Progenitor cell of endocrine pancreas (in vitro differentiated cells): ENCODE measurements at regions not wholly inside any gene's neighbourhood (a gene's known extent, or its start where the extent isn't known, plus 50 kb on each side); places are given as distances from the start of the nearest gene placed in this dataset.

Experiments used
- DNase-seq: peaks from one replicate; pipeline ENCODE4 v3.0.0; 2021; ENCODE audit warnings: low spot score; ENCODE audit not compliant: unreplicated experiment
- H3K27ac Mint-ChIP-seq: 2 replicates; pipeline ENCODE4 v1.8.0; 2021; ENCODE audit warnings: mild to moderate bottlenecking, moderate library complexity, mixed read lengths
- H3K27me3 Mint-ChIP-seq: 2 replicates; pipeline ENCODE4 v1.8.0; 2021; ENCODE audit warnings: mixed read lengths
- H3K36me3 Mint-ChIP-seq: 2 replicates; pipeline ENCODE4 v1.8.0; 2022; ENCODE audit warnings: mixed read lengths; ENCODE audit not compliant: insufficient read depth
- H3K4me1 Mint-ChIP-seq: 2 replicates; pipeline ENCODE4 v1.8.0; 2021; ENCODE audit warnings: low read depth, mixed read lengths
- H3K4me3 Mint-ChIP-seq: 2 replicates; pipeline ENCODE4 v1.8.0; 2021; ENCODE audit warnings: low read depth, mild to moderate bottlenecking, moderate library complexity, mixed read lengths
- H3K9me3 Mint-ChIP-seq: 2 replicates; pipeline ENCODE4 v1.8.0; 2021; ENCODE audit warnings: low read depth, mixed read lengths
- TF ChIP-seq, protein P1 (sequence below): fragments of 200-600 bp; sonication (generic); IDR thresholded peaks from one replicate; pipeline ENCODE4 v1.5.0; 2021; ENCODE audit warnings: antibody characterized with exemption, mild to moderate bottlenecking; ENCODE audit not compliant: unreplicated experiment

DNA sequence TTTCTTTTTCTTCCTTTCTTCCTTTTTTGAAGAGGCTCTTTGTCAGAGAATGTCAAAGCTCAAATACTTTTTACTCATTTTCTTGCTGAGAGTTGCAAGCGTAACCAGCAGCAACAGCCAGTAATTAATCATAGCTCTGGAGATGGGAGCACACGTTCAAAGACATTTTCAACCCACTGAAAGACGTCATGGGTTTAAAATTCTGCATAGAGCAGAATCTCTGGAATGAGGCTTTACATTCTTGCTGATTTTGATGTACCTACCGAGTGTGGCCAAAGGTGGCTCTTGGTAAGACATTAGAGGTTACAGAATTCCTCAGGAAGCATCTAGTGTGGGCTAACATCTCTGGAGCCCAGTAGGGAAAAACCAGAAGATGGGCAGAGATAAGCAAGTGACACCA lies 292.5 kb downstream of the MTX2 start:
- peaks cover 9% of the 10 kb centered on the region for H3K4me1 Mint-ChIP-seq
- no peak overlapping the region for H3K27ac Mint-ChIP-seq
- no peaks in the 10 kb centered on the region for H3K36me3 Mint-ChIP-seq
- no peak overlapping the region for H3K4me3 Mint-ChIP-seq
- H3K9me3 Mint-ChIP-seq, result no peaks in the 10 kb centered on the region
- DNase-seq, result no peak
- H3K27me3 Mint-ChIP-seq, result peaks cover 17% of the 10 kb centered on the region
- TF ChIP-seq, protein P1, sequence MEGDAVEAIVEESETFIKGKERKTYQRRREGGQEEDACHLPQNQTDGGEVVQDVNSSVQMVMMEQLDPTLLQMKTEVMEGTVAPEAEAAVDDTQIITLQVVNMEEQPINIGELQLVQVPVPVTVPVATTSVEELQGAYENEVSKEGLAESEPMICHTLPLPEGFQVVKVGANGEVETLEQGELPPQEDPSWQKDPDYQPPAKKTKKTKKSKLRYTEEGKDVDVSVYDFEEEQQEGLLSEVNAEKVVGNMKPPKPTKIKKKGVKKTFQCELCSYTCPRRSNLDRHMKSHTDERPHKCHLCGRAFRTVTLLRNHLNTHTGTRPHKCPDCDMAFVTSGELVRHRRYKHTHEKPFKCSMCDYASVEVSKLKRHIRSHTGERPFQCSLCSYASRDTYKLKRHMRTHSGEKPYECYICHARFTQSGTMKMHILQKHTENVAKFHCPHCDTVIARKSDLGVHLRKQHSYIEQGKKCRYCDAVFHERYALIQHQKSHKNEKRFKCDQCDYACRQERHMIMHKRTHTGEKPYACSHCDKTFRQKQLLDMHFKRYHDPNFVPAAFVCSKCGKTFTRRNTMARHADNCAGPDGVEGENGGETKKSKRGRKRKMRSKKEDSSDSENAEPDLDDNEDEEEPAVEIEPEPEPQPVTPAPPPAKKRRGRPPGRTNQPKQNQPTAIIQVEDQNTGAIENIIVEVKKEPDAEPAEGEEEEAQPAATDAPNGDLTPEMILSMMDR, result no peak

DNA sequence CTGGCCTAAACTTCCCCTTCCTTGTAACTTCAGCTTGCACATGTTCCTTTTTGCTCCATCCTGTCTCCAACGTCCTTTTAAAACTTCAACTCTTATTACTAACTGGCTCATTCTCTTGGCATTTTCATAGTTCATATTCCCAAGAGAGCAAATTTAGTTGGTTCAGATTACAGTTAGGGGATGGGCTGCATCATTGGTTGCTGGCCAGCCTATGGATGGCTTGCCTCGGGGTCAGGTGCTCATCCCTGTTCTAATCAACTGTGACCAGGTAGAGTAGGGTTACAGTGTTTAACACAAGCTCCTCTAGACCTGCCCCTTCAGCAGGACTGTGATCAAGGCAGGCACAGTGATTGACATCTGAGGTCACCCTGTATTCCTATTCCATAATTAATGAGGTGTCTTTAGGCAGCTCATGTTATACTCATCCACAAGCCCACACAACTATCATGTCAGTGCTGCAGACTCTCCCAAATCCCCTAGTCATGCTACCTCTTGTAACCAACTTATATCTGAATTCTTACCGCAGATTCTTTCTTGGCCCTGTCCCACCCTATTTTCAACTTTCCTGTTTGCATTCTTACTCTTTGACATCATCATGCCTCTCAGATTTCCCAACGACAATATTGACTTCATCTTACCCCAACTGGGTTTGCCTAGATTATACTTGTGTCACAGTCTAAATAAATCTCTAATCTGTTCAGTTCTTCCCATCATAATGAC lies 293.3 kb downstream of the MTX2 start:
- Mint-ChIP-seq H3K36me3 (no peaks in the 10 kb centered on the region), H3K4me1 (peaks cover 9% of the 10 kb centered on the region), H3K27ac (no peak overlapping the region), H3K4me3 (no peak overlapping the region), H3K9me3 (no peaks in the 10 kb centered on the region), H3K27me3 (peaks cover 9% of the 10 kb centered on the region)
- TF ChIP-seq, protein P1, result no peak
- no peak for DNase-seq

DNA sequence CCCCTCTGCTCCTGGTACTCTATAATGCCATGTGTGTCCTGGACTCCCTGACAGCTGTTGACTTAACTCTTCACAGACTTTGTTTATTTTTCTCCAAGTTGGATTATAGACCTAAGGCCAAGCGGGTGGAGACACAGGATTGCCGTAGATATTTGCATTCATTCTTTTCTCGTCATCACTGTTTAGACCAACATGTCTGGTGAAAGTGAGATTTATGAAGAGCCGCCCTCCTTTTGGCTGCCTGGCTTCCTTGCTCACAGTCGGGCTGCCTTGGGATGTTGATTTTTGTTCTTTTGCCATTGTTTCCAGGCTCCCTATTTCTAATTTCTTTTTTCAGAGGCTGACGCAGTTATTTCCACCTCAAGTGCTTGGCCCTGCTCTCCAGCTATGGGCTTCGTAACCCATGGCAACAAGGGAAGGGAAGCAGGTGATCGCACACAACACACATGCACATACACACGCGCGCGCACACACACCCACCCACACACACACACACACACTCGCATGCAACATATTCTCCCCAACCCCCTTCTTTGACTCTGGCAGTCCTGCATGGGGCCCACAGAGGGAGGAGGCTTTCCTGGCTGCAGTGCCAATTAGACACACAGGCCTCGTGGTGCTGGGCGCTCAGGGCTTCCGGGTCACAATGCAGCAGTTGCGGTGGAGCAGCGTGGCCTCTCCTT lies 296.5 kb downstream of the MTX2 start:
- Mint-ChIP-seq H3K27me3 (no peaks in the 10 kb centered on the region), H3K36me3 (no peaks in the 10 kb centered on the region), H3K4me1 (peaks cover 6% of the 10 kb centered on the region), H3K9me3 (no peaks in the 10 kb centered on the region), H3K27ac (no peak overlapping the region), H3K4me3 (no peak overlapping the region)
- DNase-seq, result no peak
- TF ChIP-seq, protein P1, result no peak

DNA sequence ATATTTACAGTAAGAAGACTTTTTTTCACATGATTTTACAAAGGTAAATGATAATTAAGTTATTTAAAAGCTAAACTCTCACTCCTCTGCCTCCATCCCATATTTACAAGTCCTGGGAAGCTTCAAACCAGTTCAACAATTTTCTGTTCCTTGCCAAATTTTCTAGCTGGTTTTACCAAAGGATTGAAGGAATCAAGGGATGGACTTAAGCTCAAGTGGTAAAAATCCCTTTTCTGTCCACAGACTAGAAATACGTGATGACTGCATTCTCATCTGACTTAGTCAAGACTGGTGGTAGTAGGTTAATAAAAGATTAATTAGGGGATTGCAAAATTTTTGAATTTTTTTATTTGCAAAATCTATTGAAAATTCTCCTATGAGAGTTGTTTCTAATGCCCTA lies 297.3 kb downstream of the MTX2 start:
- Mint-ChIP-seq H3K9me3 (no peaks in the 10 kb centered on the region), H3K4me1 (peaks cover 6% of the 10 kb centered on the region), H3K27ac (no peak overlapping the region), H3K27me3 (no peaks in the 10 kb centered on the region), H3K4me3 (no peak overlapping the region), H3K36me3 (no peaks in the 10 kb centered on the region)
- TF ChIP-seq, protein P1, result no peak
- DNase-seq, result no peak

DNA sequence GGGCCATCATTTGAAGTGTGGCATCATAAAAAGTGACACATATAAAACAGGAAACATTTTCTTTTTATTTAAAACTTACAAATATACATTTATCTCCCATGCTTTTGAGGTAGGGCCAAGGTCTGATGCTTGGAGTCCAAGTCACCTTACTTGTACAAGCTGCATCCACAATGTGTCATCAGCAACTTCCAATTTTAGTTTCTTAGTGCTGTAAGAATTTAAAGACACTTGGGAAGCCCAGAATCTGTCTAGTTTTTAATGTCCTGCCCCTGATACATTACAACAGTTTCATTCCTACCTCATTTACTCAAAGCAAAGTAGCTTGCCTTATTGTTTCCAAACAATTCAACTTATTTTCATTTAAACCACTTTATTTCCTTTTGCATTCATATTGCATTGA lies 297.7 kb downstream of the MTX2 start:
- no peaks in the 10 kb centered on the region for H3K9me3 Mint-ChIP-seq
- H3K27me3 Mint-ChIP-seq, result no peaks in the 10 kb centered on the region
- H3K27ac Mint-ChIP-seq, result no peak overlapping the region
- no peak overlapping the region for H3K4me3 Mint-ChIP-seq
- H3K4me1 Mint-ChIP-seq, result peaks cover 6% of the 10 kb centered on the region
- DNase-seq, result no peak
- TF ChIP-seq, protein P1, result no peak
- H3K36me3 Mint-ChIP-seq, result no peaks in the 10 kb centered on the region
